ENCODE measurements at regions not wholly inside any gene's neighbourhood (a gene's known extent, or its start where the extent isn't known, plus 50 kb on each side); places are given as distances from the start of the nearest gene placed in this dataset.
"Not testable (repeated sequence)": the region's sequence is repeated elsewhere in the genome, so short reads cannot be mapped to it uniquely, and the experiment has no call there.

DNA sequence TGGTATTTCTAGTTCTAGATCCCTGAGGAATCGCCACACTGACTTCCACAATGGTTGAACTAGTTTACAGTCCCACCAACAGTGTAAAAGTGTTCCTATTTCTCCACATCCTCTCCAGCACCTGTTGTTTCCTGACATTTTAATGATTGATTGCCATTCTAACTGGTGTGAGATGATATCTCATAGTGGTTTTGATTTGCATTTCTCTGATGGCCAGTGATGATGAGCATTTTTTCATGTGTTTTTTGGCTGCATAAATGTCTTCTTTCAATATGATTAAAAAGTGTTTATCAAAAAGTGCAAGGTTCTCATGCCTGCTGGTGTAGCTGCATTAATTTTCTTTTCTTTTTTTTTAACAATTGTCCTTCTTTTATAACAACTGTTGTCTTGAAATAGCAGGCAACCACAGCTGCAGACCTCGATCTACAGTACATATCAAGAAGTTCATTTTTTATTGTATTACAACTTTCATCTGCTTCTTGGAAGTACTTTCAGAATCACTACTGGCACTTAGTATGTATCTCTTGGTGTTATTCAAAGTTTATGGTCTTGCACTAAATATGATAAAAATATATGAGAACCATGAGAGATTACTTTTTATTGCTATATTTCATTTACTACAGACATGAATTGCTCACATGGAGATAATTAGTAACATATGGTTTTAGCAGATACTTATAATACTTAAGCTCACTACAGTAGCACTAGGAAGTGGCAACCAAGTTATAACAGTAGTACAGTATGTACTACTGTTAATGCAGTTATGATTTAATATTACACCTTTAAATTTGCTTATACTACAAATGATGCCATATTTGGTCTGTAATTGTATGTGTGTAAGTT, 358.0 kb downstream of the ETV1 start:
- DNase-seq, result not testable (repeated sequence)

DNA sequence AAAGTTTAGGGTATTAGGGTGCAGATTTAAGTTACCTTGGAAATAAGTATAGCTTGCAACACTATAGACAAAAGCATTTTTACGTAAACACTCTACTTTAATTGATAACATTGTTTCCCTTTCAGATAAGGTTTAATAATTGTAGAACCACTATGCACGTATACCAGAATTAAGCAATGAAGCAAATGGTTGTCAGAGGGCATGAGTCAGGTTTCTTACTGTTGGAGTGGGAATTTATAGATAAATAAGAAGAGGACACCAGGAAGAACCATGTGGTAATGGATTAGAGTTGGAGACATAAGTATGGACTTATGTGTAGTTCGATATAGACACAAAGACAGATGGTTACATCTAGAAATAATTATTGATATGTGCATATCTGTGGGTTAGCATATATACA, 355.6 kb downstream of the ETV1 start:
- DNase-seq, result no peak

- DNase-seq, result no peak
Measured at GRCh38 chr7:13639396-13639795, 350.1 kb downstream of the ETV1 start.

- no peak for DNase-seq
Measured at GRCh38 chr7:13641714-13642113, 347.8 kb downstream of the ETV1 start.

- DNase-seq, result no peak
Measured at GRCh38 chr7:13651167-13651566, 338.3 kb downstream of the ETV1 start.

- DNase-seq, result no peak
Measured at GRCh38 chr7:13656330-13656729, 333.1 kb downstream of the ETV1 start.

DNA sequence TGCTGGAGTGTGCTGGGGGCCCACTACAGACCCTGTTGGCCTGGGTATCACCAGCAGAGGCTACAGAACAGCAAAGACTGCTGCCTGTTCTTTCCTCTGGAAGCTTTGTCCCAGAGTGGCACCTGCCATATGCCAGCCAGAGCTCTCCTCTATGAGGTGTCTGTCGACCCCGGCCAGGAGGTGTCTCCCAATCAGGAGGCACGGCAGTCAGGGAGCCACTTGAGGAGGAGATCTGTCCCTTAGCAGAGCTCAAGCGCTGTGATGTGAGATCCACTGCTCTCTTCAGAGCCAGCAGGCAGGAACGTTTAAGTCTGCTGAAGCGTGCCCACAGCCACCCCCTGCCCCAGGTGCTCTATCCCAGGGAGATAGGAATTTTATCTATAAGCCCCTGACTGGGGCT, 316.2 kb downstream of the ETV1 start:
- DNase-seq, result no peak

GRCh38 chr7:13682626-13683025, 306.8 kb downstream of the ETV1 start:
- DNase-seq, result no peak

GRCh38 chr7:13687500-13687899, 302.0 kb downstream of the ETV1 start:
- DNase-seq, result no peak

DNA sequence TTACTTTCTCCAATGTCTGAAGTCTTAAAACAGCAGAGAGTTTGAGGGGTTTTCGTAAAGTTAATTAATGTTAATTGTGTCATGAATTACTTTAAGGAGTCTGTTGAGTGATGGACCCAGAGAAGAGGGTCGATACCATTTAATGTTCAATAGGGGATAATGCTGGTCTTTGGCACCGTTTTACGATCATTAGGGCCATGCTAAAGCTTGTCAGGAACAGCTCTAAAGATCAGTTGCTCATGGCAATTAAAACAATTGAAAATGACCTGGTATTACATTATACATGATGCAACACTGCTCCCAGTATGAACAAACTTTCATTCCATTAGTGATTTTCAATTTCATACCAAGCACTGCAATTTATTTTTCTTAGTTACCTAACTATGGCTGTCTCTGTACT, 296.9 kb downstream of the ETV1 start:
- no peak for DNase-seq

DNA sequence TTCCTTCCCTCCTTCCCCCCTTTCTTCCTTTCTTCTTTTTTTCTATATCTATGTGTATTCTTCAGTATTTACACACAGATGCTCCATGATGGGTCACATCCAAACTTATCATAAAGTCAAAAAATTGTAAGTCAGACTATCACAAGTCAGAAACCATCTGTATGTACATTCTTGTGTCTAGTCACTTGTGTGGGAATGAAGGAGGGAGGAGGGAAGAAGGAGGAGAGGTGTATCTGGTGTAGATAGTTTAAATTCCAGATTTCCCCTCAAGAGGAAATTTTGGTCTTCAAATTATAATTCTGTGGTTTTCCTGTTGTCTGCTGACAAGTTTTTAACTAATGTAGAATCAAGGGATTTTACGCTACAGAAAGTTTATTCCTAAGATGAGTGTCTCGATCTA, 287.2 kb downstream of the ETV1 start:
- no peak for DNase-seq

DNA sequence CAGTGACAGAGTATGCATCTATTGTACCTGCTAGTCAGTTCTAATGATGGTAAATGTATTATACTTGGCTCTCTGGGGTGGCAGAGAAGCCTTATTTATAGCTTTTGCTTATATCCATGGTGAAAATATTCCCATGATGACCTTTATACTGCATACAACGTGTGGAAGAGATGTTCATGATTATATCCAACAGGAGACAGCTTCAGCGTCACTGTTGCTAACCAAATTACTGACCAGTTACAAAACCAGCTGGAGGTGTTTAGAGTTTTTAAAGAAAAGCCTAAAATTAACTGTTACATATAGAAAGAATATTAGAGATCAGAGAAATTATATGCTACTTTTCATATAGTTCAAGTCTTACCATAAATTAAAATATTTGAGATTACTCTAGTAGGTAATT, 280.8 kb downstream of the ETV1 start:
- no peak for DNase-seq

GRCh38 chr7:13713092-13713491, 276.4 kb downstream of the ETV1 start:
- DNase-seq, result no peak

- no peak for DNase-seq
Measured at GRCh38 chr7:13715534-13715933, 273.9 kb downstream of the ETV1 start.

DNA sequence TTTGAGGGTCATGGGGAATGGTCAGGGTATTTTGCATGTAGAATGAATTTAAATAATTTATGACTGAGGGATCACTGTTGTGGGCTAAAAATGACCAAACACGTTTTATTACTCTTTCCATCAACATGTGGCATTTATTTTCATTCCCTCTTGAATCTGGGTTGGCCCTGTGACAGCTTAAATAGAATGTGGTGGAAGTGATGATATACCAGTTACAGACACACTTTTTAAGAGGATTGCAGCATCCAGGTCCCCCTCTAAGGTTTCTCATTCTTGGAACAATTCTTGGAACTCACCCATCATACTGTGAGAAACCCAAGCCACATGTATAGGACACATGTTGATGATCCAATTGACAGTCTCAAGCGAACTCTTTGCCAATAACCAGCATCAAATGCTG, 272.4 kb downstream of the ETV1 start:
- DNase-seq, result no peak

DNA sequence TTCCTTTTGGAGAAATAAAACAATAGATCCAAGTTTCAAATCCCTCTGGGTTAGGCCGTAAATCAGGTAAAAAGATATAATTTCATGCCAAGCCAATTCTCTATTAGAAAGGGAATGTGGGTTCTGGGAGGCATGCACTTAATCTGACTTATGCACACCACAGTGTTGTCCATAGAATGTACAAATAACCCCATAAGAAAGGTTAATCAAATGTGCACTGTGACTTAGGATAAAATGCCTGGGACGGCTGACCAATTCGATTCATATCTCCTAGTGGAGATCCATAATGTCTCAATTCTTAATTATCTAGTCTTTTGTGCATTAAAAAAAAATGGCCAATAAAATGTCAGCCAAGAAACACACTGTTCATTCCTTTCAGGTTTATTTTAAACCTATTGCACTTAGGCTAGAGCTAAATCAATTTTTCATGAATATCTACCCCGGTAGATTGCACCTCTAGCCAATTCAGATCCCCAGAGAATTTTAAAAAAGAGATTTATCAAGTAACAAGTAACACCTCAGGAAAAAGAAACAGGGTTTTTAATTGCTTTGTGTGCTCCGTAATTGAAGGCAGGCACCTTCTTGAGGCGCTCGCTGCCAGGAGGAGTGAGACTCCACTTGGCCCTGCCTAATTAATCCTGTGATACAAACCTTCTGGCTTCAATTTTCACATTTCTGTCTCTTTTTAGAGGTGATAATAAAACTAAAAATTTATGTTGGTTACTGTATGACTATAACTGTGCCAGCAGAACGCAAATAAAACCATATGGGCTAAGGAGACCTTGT, 265.1 kb downstream of the ETV1 start:
- DNase-seq, result no peak

GRCh38 chr7:13724977-13725566, 264.4 kb downstream of the ETV1 start:
- no peak for DNase-seq

DNA sequence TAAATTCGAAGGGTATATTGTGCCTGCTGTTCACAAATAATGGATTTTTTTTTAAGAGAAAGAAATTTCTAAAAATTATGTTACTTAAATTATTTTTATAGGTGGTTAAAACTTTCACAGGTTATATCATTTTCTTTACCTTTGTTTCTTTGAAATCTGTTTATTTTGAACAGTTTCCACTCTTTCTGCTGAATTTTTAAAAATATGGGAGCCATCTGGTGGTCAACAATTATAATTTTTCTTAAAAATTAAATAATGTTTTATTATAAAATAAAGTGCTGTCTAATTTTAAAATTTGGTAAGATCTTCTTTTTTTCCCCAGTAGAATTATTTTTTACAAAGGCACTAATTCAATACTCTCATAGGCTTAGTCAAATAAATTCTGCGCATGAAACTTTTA, 263.9 kb downstream of the ETV1 start:
- DNase-seq, result no peak

DNA sequence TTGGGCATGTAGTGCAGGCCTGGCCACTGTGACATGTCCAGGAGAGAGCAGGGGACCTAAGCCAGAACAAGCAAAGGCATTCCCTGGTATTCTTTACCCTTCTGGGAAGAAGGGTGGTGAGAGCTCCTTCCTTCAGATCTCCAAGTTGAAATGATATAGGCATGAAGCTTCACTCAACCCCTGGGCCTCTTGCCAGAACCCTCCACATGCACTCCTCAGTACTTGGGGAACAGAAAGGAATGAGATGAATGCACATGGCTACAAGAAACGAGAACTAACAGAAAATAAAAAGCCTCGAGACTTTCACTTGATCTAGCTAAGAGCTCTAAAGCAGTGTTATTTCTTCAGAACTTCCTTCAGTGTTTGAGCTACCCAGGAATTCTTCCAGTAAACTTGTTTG, 262.2 kb downstream of the ETV1 start:
- no peak for DNase-seq

GRCh38 chr7:13727751-13728150, 261.7 kb downstream of the ETV1 start:
- no peak for DNase-seq

DNA sequence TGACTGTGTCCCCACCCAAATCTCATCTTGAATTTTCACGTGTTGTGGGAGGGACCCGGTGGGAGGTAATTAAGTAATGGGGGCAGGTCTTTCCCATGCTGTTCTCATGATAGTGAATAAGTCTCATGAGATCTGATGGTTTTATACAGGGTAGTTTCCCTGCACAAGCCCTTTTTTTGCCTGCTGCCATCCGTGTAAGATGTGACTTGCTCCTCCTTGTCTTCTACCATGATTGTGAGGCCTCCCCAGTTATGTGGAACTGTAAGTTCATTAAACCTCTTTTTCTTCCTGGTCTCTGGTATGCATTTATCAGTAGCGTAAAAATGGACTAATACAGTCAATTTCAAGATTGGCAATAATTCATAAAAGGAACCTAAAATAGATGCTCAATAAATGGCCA, 261.0 kb downstream of the ETV1 start:
- not testable (repeated sequence) for DNase-seq

DNA sequence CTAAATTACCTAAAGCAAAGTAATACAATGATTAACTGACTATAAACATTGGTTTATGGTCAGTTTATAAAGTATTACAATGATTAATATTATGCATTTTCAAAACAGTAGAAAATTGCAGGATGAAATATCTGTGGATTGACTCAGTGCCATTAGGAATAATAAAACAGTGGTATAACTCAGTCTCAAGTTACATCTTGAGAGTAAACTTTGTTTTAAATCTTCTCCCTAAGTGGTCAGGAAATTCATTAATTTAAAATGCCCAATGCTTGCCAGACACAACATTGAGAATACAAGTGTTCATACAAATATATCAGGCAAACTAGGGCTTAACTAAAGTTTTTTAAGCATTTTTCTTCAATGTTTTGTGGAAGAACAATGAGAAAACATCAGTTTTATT, 257.8 kb downstream of the ETV1 start:
- DNase-seq, result no peak

GRCh38 chr7:13737563-13737962, 251.9 kb downstream of the ETV1 start:
- DNase-seq, result no peak

DNA sequence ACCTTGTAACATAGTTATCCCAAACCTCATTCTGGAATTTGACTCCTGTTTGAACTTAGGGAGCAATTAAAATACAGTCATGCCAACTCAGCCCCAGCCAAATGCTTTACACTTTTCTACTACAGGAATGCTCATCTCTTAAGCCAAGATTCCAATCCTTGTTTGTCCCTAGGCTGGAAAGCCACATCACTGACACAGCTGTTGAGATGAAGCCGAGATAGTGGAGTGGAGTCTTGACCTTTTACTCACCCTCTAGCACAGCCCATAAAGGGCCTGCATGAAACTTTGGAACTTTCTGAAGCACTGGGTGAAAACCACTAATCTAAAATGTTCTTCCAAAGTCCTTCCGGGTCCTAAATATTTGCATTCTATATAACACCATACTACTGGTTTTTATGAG, 247.3 kb downstream of the ETV1 start:
- no peak for DNase-seq

All from activated CD4-positive, alpha-beta T cell treated with anti-CD3 and anti-CD28 coated beads, Interleukin-10, Interleukin-2, amounts not matched to agents 100 ng/mL and 50 ng/mL, durations not matched to agents 16 hours and 8 hours (primary cell).